Pancreas (tissue), 10 donors: ENCODE measurements at regions not wholly inside any gene's neighbourhood (a gene's known extent, or its start where the extent isn't known, plus 50 kb on each side); places are given as distances from the start of the nearest gene placed in this dataset.

Experiments used
- ATAC-seq, 4 donors: fragments of 200-7000 bp; cut with Tn5 transposase; one replicate each; pipeline versions ENCODE4 v1.8.0 to v1.9.1; 2020; ENCODE audit warnings: mild to moderate bottlenecking in 4 of 4, moderate library complexity in 4 of 4
- DNase-seq, 6 donors: peaks; one replicate each; pipeline ENCODE4 v3.0.0-alpha.2; 2020
- FAIRE-seq: peaks from 2 replicates; lab custom pipeline; 2012; peaks lifted over from hg19 to GRCh38; lab: Jason Lieb, UNC
- H3K27ac ChIP-seq, 4 donors: fragments of 200-600 bp; sonication (generic); 1 replicate in 3 of 4; 2 replicates in 1 of 4; pipeline versions ENCODE4 v1.5.0 to v1.8.0; 2020
- H3K27me3 ChIP-seq, 4 donors: fragments of 200-600 bp; one replicate each; pipeline ENCODE4 v1.8.0; 2021
- H3K36me3 ChIP-seq, 3 donors: fragments of 200-600 bp; sonication (generic) in 1 of 3; one replicate each; pipeline versions ENCODE4 v1.5.0 to v1.8.0; 2020 to 2021
- H3K4me1 ChIP-seq, 3 donors: fragments of 200-600 bp; one replicate each; pipeline ENCODE4 v1.8.0; 2021
- H3K4me3 ChIP-seq, 4 donors: fragments of 200-600 bp; sonication (generic) in 2 of 4; one replicate each; pipeline versions ENCODE4 v1.5.0 to v1.8.0; 2020 to 2021
- H3K9me3 ChIP-seq, 4 donors: fragments of 200-600 bp; one replicate each; pipeline ENCODE4 v1.8.0; 2021
- CTCF ChIP-seq, 4 donors: fragments of 200-600 bp; sonication (generic) in 3 of 4; IDR thresholded peaks; one replicate each; pipeline versions ENCODE4 v1.5.0 to v1.8.0; 2021; ENCODE audit warnings: antibody characterized with exemption in 4 of 4
- WGBS, 2 donors: extraction: QIAGEN DNeasy Blood & Tissue Kit; methylation state at CpG; one replicate each; pipeline ENCODE4 v1.1.7; 2013; 5-methylcytosine and 5-hydroxymethylcytosine counted together
- intact Hi-C, 3 donors: fragments of 100-400 bp; cut with DNase I; formaldehyde crosslinking; loops; one replicate each; pipeline versions ENCODE4 v1.11.1 to v1.14.2; 2022
- donor health status: healthy with polysubstance abuse.
- donor health status: DM: no; HTN: no; CAD: no; lungs with moderate emphysema.
- donor health status: DM: no; HTN: no; CAD: no.
- donor health status: control.
- donor health status: control.
- donor health status: Bipolar disorder and iron deficiency.
- donor health status: DM: yes; HTN: yes; CAD: no.
- donor health status: DM: no; HTN: no; CAD: no.
- donor health status: DM: no; HTN: no; CAD: no.
- donor health status: DM: yes; HTN: yes; CAD: no.

DNA sequence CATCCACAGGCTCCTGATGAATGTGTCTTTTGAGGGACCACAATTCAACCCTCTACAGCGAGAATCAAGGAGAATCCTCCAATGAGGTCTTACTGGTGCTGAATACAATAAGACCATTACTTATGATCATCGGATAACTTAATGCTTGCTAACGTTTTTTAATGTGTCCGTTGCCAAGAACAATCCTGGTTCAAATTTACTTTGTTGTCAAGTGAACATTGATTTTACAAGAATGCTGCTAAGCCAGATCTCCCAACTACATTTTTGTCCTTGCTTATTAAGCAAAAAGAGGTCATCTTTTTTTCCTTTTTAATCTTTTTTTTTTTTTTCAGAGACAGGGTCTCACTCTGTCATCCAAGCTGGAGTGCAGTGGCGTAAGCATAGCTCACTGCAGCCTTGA lies 93.7 kb downstream of the THNSL2 start:
- FAIRE-seq, result no peak
- TF ChIP-seq CTCF (IDR thresholded peaks at IDR 0.05), result no peak
- Histone ChIP-seq H3K4me1 (peaks cover 0 to 4% (median 4%) of the 10 kb centered on the region in 3 donors), H3K27ac (no peak overlapping the region), H3K4me3 (no peak overlapping the region), H3K27me3 (no peaks in the 10 kb centered on the region), H3K9me3 (no peaks in the 10 kb centered on the region), H3K36me3 (no peaks in the 10 kb centered on the region)
- no peak for DNase-seq
- intact Hi-C loops, result no loop called here
- 18 to 37% methylated on average over 5 of the region's 5 CpGs for WGBS, 2 donors
- ATAC-seq, result peak; percentile 23 to 78 (median 69)

DNA sequence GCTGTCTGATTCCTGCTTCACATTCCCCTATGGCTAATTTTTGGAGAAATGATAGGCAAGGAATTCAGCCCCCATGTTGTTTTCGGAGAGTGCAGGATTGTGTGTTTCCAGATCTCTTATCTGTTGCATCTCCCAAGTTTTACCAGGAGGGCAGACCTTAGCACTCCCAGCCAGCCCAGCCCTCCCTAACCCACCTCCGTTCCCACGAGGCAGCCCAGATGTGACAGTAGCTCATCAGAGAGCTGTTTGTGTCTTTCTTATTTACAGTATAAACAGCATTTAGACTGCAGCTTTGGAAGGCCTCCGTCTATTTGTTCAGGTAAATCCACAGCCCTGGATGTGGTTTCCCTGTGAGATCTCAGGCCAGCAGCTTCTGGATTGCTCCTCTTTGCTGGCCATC lies 91.6 kb downstream of the THNSL2 start:
- H3K4me1 ChIP-seq, result peaks cover 0 to 4% (median 4%) of the 10 kb centered on the region in 3 donors
- FAIRE-seq, result no peak
- H3K4me3 ChIP-seq, result no peak overlapping the region
- H3K36me3 ChIP-seq, result no peaks in the 10 kb centered on the region
- H3K27me3 ChIP-seq, result no peaks in the 10 kb centered on the region
- 62 to 69% methylated on average over 4 of the region's 4 CpGs for WGBS, 2 donors
- no peak overlapping the region for H3K27ac ChIP-seq
- TF ChIP-seq CTCF (IDR thresholded peaks at IDR 0.05), result no peak
- H3K9me3 ChIP-seq, result no peaks in the 10 kb centered on the region
- DNase-seq, result no peak
- intact Hi-C loops, result no loop called here
- ATAC-seq, result no peak

DNA sequence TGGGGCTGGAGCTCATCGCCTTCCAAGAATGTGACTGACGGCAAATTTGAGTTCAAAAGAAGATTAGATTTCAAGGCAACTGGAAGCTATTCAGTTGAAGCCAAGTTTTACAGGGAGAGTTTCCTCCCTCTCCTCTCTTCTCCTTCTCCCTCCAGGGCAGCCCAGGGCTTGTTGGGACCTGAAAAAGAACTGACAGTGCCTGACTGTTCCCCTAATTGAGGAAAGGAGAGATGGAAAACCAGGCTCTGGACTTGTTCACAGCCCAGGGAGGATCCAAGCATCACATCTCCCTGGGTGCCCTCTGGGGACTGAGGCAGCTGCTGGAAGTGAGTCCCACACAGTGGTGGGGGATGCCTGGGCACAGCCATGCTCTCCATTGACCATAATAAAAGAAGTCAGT lies 88.1 kb downstream of the THNSL2 start:
- DNase-seq (no peak), ATAC-seq (no peak), FAIRE-seq (no peak)
- H3K27ac ChIP-seq, result no peak overlapping the region
- 69% methylated on average over 2 of the region's 2 CpGs for WGBS, 2 donors
- no peaks in the 10 kb centered on the region for H3K9me3 ChIP-seq
- no peaks in the 10 kb centered on the region for H3K36me3 ChIP-seq
- H3K4me3 ChIP-seq, result no peak overlapping the region
- no peaks in the 10 kb centered on the region for H3K27me3 ChIP-seq
- TF ChIP-seq CTCF (IDR thresholded peaks at IDR 0.05), result no peak
- H3K4me1 ChIP-seq, result no peaks in the 10 kb centered on the region
- intact Hi-C loops, result no loop called here

- FAIRE-seq, result no peak
- 51 to 54% methylated on average over 3 of the region's 3 CpGs for WGBS, 2 donors
- Histone ChIP-seq H3K9me3 (no peaks in the 10 kb centered on the region), H3K27me3 (no peaks in the 10 kb centered on the region), H3K27ac (no peak overlapping the region), H3K4me3 (no peak overlapping the region), H3K36me3 (no peaks in the 10 kb centered on the region), H3K4me1 (no peaks in the 10 kb centered on the region)
- intact Hi-C loops, result no loop called here
- no peak for ATAC-seq
- no peak for TF ChIP-seq CTCF (IDR thresholded peaks at IDR 0.05)
- no peak for DNase-seq
Observed at GRCh38 chr2:88254437-88255091, 84.4 kb downstream of the THNSL2 start.

GRCh38 chr2:88253997-88254396 lies 83.9 kb downstream of the THNSL2 start:
- no peaks in the 10 kb centered on the region for H3K27me3 ChIP-seq
- H3K4me1 ChIP-seq, result no peaks in the 10 kb centered on the region
- WGBS, 2 donors, result 64 to 74% methylated on average over 1 of the region's 1 CpG
- FAIRE-seq (no peak), ATAC-seq (no peak), DNase-seq (no peak)
- no peak overlapping the region for H3K4me3 ChIP-seq
- TF ChIP-seq CTCF (IDR thresholded peaks at IDR 0.05), result no peak
- intact Hi-C loops, result no loop called here
- H3K36me3 ChIP-seq, result no peaks in the 10 kb centered on the region
- H3K27ac ChIP-seq, result no peak overlapping the region
- H3K9me3 ChIP-seq, result no peaks in the 10 kb centered on the region
